Activated T-cell treated with anti-CD3 and anti-CD28 coated beads, Interleukin-2, amount 50 U/mL, for 48 hours (primary cell): ENCODE measurements at regions not wholly inside any gene's neighbourhood (a gene's known extent, or its start where the extent isn't known, plus 50 kb on each side); places are given as distances from the start of the nearest gene placed in this dataset.
A peak's percentile ranks its signal among the peaks of the same experiment; 100 is the strongest.

Experiments used
- DNase-seq, 2 experiments: peaks; one replicate each; pipeline ENCODE4 v3.0.0-alpha.2; 2020

DNA sequence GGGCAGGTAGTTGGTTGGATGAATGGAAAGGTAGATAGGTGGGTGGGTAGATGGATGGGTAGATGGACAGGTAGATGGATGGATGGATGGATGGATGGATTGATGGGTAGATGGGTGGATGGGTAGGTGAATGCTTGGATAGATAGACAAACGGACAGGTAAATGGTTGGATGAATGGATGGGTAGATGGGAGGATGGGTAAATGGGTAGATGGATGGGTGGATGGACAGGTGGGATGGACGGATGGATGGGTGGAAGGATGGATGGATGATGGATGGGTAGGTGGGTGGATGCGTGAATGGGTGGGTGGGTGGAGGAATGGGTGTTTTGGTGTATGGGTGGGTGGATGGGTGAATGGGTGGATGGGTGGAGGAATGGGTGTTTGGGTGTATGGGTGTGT lies 50.1 kb upstream of the ASAP2 start:
- no peak for DNase-seq

- DNase-seq, result no peak
These were observed 52.6 kb upstream of the ASAP2 start for GRCh38 chr2:9154061-9154460.

DNA sequence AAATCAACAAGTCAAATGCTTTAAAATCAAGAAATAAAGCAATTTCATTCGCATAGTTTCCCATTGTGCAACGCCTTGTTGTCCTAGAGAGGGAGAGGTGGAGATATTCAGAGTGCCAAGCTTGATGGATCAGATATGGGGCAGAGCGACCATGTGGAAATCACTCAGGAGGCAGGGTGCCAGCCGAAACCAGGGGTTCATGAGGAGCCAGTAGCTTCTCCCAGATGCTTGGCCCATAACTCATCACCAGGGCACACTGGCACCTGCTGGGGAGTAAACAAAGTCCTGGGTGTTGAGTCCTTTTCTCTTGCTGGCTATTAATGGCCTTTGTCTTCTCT lies 53.0 kb upstream of the ASAP2 start:
- DNase-seq, result no peak

- no peak for DNase-seq
These were observed 53.5 kb upstream of the ASAP2 start for GRCh38 chr2:9152975-9153642.

DNA sequence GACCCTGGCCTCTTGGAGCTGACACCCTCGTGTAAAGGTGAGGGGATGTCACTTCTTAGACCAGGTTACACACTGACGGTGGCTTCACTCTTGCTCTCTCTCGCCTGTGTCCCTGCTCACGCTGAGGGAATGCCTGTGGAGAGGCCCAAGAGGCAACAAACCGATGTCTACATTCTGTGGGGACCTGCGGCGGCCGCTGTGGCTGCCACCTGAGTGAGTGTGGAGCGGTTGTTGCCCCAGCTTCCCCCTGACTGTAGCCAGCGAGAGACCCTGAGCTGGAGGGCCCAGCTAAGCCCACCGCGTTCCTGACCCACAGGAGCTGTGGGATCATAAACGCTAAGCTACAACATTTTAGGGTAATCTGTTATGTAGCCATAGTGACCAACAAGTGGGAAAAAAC lies 55.7 kb upstream of the ASAP2 start:
- DNase-seq, result no peak

DNA sequence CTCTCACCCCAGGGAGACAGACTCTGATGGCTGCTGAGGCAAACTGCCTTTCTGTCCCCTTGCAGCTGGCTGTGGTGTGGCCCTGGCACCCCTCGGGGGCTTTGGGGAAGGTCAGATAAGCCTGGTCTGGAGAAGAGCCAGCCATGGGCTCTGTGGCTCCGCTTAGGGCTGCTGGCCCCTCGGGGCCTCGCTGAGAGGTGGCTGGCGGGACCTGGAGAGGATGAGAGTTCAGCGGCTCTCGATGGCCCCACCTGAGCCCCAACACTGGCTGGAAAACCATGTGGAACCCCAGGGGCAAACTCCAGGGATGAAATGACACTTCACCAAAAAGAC lies 56.1 kb upstream of the ASAP2 start:
- DNase-seq, result no peak

DNA sequence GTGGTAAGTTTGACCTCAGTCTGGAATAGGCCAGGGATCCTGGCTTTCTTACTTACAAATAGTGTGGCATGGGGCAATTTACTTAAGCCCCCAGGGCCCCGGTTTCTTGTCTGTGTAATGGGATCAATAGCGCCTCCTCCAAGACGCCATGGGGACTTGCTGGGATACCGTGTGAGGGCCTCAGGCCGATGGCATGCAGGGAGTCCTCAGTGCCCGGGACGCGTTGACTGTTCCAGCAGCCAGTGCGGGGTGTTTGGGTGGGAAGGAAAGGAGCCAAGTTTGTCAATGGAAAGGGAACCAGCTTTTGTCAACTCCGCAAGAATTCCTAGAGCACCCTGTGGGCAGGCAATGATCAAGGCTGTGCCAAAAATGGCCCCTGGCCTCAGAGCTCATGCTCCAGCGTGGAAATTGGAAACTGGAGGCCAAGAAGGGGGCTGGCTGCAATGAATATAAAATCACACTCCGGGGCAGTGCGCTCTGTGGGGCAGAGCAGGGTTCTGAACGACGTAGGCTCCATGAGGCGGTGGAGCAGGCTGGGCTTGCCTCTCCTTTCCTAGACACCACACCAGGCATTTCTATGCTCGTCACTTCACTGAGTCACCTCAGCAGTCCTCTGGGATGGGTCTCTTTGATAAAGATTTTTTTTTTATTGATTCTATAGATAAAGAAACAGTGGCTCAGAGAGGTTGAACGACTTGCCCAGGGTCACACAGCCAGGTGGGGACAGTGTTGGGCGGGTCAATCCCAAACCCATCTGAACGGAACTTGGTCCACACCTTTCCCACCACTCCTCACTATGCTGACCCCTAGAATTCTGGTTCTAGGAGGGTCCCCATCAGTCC lies 56.7 kb upstream of the ASAP2 start:
- no peak for DNase-seq

DNA sequence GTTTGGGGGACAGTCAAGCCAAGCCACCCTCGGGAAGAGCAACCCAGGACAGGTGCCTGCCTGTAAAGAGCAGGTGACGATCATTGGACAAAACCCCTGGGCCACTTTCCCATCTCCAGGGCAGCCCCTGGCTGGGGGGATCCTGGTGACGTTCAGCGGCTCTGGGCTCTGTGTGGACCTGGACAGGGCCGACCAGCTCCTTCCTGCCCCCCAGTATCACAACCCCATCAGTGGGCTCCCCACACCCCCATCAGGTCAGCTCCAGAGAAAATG lies 57.3 kb upstream of the ASAP2 start:
- no peak for DNase-seq

DNA sequence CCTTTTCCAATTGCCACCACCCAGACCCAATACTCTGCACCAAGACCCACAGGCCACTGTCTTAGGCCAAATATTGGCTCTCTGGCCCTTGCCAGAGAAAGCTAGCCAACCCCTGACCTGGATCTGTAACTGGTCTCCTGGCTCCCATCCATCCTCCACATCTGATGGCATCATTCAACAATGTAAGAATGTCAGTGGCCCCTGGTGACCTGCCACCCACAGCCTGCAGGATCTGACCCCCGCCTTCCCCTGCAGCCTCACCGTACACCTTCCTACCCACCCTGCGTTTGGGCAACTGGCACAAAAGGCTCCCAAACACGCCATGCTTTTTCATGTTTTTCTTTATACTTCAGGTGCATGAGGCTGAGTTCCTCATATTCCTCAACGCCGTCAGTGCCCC lies 60.0 kb upstream of the ASAP2 start:
- DNase-seq, result no peak

DNA sequence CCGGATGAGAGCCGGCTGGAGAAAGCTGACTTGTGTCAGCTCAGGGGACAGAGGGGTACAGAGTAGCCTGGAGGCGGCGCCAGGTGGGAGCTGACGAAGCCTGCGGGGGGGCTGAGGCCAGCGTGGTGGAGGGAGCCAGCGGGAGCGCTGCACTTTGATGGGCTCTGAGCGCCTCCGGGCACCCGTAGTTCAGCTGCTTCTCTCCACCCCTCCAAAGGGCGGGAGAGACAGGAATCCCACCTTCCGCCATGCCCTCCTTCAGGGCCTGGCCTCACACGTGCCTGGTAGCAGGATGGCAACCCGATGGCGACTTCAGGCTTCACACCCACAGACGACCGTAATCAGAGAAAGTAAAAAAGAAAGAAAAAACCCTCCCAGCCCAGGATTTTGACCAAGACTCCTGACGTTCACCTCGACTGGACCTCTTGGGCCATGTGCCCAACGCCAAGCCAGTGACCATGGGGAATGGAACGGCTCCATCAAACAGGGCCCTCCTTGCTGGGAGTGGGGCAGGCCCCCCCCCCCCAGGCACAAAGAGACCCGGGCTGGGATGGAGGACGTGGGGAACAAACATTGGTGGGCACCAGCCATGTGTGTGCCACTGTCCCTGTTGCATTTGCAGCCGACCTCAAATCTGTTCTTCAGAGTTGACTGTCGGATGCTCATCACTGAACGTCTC lies 60.7 kb upstream of the ASAP2 start:
- DNase-seq, result no peak

DNA sequence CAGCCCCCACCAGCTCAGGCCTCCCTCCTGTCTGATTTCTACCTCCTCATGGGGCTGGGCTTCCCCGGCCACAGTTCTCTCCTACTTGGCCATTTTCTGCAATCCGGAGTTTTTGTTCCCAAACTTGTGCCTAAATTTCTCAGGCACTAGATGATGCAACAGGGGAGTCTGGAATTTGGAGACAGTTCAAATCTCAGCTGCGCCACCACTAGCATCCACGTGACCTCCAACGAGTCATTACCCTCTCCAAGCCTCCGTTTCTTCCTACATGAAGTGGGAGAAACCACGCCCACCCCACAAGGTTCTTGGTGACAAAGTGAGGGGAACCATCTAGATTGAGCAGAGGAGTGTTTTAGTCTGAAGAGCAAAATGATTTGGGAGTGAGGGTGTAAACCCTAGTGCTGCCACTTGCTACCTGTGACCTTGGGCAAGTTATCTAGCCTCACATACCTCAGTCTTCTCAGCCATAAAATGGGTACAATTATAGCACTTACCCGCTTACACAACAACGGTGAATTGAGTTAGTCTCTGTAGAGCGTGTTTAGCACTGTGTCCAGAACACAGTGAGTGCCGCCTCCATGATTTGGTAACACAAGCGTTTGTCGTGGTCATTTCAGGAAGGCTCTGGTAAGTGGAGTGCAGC lies 61.4 kb upstream of the ASAP2 start:
- DNase-seq, result no peak

GRCh38 chr2:9144617-9145016 lies 62.0 kb upstream of the ASAP2 start:
- DNase-seq, result no peak

- no peak for DNase-seq
These were observed 62.6 kb upstream of the ASAP2 start for GRCh38 chr2:9144046-9144445.

- DNase-seq, result no peak
These were observed 63.3 kb upstream of the ASAP2 start for GRCh38 chr2:9143264-9143815.

GRCh38 chr2:9142551-9143263 lies 63.9 kb upstream of the ASAP2 start:
- DNase-seq, result peak; percentile 94 to 95

- no peak for DNase-seq
These were observed 64.7 kb upstream of the ASAP2 start for GRCh38 chr2:9141706-9142460.

DNA sequence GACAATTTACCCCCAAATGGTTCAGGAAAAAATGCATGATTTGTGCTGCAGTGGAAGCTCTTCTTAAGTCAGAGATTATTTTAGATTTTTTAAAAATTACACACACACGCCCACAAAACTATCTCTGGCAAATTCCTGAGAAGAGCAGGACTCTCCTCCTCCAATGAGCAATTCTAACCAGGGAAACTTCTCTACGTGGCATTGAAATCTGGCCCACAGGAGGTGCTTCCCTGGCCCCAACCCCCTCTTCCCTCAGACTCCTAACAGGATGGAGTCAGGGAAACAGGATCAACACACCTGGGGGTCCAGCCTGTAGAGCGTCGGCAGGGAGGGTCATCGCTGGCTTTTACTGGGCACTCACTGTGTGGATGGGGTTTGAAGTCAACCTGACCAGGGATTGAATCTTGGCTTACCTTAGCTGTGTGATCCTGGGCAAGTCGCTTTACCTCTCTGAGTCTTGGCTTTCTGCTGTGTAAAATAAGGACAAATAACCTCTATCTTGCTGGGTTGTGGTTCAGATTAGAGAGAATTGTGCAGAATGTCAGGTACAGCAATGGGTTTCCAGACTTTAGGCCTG lies 65.4 kb upstream of the ASAP2 start:
- no peak for DNase-seq

- DNase-seq, result no peak
These were observed 66.0 kb upstream of the ASAP2 start for GRCh38 chr2:9140645-9141044.

GRCh38 chr2:9139491-9140443 lies 66.8 kb upstream of the ASAP2 start:
- DNase-seq, result peak; percentile 84 to 86

GRCh38 chr2:9137379-9138150 lies 69.0 kb upstream of the ASAP2 start:
- no peak for DNase-seq
